GM12892 (cell line): ENCODE measurements at regions not wholly inside any gene's neighbourhood (a gene's known extent, or its start where the extent isn't known, plus 50 kb on each side); places are given as distances from the start of the nearest gene placed in this dataset.

ENCODE experiments used
- DNase-seq: peaks from one replicate; pipeline ENCODE4 v3.0.0; 2011; ENCODE audit not compliant: insufficient read length
- FAIRE-seq: peaks from 2 replicates; lab custom pipeline; 2011; peaks lifted over from hg19 to GRCh38; lab: Jason Lieb, UNC
- POLR2A ChIP-seq: IDR thresholded peaks from 2 replicates; pipeline ENCODE4 v1.6.1; 2011; ENCODE audit warnings: low read depth, low read length, control low read depth
- POLR2AphosphoS5 ChIP-seq: IDR thresholded peaks from 2 replicates; pipeline ENCODE4 v1.6.1; 2011; ENCODE audit warnings: low read depth, low read length, control low read depth
- TAF1 ChIP-seq: IDR thresholded peaks from 2 replicates; pipeline ENCODE4 v1.6.1; 2011; ENCODE audit warnings: low read depth, mild to moderate bottlenecking, control low read depth, low read length, borderline replicate concordance

GRCh38 chr4:45324455-45325417 lies 598.4 kb upstream of the GNPDA2 start:
- no peak for TF ChIP-seq POLR2AphosphoS5
- TF ChIP-seq POLR2A, result no peak
- TF ChIP-seq TAF1, result no peak
- FAIRE-seq, result no peak
- DNase-seq, result no peak

- DNase-seq (no peak), FAIRE-seq (no peak)
- TF ChIP-seq TAF1 (no peak), POLR2AphosphoS5 (no peak), POLR2A (no peak)
Measured at GRCh38 chr4:45323453-45324058, 597.2 kb upstream of the GNPDA2 start.

DNA sequence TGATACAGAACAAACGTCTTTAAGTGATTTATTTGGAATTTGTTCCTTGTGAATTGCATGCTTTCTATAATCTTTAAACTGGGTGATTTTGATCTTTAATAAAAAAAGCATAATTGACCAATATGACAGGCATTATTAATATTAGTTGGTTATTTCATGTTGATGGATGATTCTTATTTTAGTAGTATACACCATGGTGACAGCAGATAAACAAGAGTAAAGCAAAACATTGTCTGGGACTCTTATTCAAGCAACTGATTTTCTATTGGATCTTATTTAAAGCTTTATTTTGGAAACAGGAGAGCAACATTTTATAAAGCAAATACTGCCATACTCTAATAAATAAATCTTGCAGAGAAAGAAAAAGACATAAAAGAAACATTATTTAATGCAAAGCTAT lies 591.4 kb upstream of the GNPDA2 start:
- FAIRE-seq, result no peak

GRCh38 chr4:45317276-45317675 lies 590.9 kb upstream of the GNPDA2 start:
- FAIRE-seq (no peak), DNase-seq (no peak)
- TF ChIP-seq POLR2AphosphoS5 (no peak), POLR2A (no peak), TAF1 (no peak)

More for the DNA sequence above, 591.4 kb upstream of the GNPDA2 start:
- DNase-seq, result no peak
- TF ChIP-seq POLR2A (no peak), POLR2AphosphoS5 (no peak), TAF1 (no peak)

DNA sequence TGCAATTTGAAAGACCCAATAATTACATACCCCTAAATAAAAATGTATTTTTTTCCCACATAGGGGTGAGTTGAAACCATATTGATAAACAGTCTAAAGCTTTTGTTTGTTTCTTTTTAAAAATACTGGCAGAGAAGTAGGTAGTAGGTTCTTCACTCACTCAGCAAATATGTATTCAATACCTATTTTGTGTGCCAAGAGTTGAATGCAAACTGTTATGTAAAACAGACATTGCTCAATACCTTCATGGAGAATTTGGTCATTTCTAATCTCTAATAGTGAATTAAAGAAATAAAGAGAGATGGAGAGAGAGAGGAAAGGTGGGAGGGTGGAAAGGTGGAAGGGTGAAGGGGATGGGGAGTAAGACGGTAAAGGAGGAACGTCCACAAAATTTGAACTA lies 589.9 kb upstream of the GNPDA2 start:
- FAIRE-seq (no peak), DNase-seq (no peak)
- no peak for TF ChIP-seq POLR2AphosphoS5
- no peak for TF ChIP-seq POLR2A

GRCh38 chr4:45302828-45303227 lies 576.5 kb upstream of the GNPDA2 start:
- DNase-seq, result no peak
- FAIRE-seq, result no peak

GRCh38 chr4:45294464-45294863 lies 568.1 kb upstream of the GNPDA2 start:
- DNase-seq, result no peak
- TF ChIP-seq TAF1, result no peak
- TF ChIP-seq POLR2AphosphoS5, result no peak
- no peak for TF ChIP-seq POLR2A
- FAIRE-seq, result no peak

More at GRCh38 chr4:45302828-45303227, 576.5 kb upstream of the GNPDA2 start:
- no peak for TF ChIP-seq POLR2A
- TF ChIP-seq POLR2AphosphoS5, result no peak
- no peak for TF ChIP-seq TAF1

DNA sequence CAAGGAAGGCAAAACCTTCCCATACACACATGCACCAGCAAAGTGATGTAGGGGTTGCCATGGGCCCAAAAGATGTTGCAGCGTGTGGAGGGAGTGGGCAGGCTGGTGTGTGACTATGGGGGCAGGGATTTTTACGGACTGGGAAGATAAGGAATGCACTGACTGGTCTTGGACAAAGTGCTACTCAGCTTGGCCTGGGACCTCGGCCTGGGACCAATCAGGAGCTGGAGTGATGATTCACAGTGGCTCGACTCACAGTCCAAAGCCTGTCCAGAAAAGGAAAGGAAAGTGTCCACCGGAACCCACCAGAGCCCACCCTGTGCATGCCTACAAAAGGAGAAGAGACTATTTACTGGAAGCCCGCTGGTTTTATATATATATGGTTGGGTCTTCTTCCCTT lies 567.0 kb upstream of the GNPDA2 start:
- TF ChIP-seq TAF1, result no peak
- no peak for DNase-seq
- FAIRE-seq, result no peak

- TF ChIP-seq POLR2AphosphoS5 (no peak), TAF1 (no peak), POLR2A (no peak)
- FAIRE-seq, result no peak
- DNase-seq, result no peak
Measured at GRCh38 chr4:45292844-45293243, 566.5 kb upstream of the GNPDA2 start.

DNA sequence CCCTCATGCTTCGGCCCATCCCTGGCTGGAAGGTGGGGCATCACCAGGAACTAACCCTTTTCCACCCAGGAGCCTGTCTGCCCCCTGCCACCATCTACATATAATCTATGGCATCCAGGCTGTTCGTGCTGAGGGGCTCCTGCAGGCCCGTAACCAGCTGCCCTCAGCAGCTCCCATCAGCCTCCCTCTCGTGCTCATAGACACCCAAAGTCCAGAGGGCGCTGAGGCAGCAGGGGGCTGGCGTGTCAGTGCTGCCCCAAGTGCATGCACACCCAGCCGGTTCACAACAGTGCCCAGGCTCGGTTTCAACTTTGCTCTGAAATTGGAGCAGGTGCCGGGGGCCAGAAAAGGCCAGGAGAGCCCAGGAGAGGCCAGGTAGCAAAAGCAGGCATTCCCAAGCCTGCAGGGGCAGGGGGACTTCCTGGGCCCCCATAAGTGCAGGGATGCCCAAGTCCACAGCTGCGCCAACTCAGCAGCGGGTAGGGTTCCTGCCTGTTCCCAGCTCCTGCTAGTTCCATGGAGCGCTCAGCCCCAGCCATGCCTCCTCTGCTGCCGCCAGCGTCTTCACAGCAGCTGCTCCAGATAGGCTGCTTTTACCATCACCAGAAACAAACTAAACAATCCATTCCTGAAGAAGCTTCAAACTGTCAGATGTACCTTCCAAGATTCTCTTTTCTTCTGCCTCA lies 558.2 kb upstream of the GNPDA2 start:
- no peak for TF ChIP-seq TAF1
- no peak for TF ChIP-seq POLR2A
- no peak for TF ChIP-seq POLR2AphosphoS5
- FAIRE-seq, result no peak
- no peak for DNase-seq

DNA sequence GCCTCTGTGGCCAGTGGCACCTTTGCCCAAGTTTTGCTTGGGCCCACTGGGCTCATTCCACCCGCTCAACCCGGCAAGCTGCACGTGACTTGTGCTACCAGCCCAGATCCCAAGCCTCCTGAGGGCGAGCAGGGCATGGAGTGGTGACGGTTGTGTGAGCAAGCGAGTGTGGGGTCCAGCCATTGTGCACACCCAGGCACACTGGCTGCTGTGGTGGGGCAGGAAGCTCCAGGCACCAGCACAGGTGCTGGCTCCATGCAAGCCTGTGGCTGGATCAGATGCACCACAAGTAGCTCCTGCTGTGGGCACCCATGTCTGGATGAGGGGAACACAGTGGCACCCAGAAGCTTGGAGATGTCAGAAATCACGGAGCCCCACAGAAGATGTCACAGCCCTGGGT lies 557.0 kb upstream of the GNPDA2 start:
- no peak for DNase-seq
- TF ChIP-seq POLR2AphosphoS5, result no peak
- TF ChIP-seq POLR2A, result no peak
- no peak for TF ChIP-seq TAF1
- no peak for FAIRE-seq

GRCh38 chr4:45280121-45280520 lies 553.8 kb upstream of the GNPDA2 start:
- no peak for FAIRE-seq
- no peak for TF ChIP-seq POLR2AphosphoS5
- no peak for DNase-seq
